HG03521 (cell line): ENCODE measurements at regions not wholly inside any gene's neighbourhood (a gene's known extent, or its start where the extent isn't known, plus 50 kb on each side); places are given as distances from the start of the nearest gene placed in this dataset.

Source experiments
- ATAC-seq: cut with Tn5 transposase; IDR thresholded peaks from one replicate; pipeline ENCODE4 v1.9.1; 2021; ENCODE audit warnings: mild to moderate bottlenecking, moderate library complexity; ENCODE audit not compliant: unreplicated experiment

DNA sequence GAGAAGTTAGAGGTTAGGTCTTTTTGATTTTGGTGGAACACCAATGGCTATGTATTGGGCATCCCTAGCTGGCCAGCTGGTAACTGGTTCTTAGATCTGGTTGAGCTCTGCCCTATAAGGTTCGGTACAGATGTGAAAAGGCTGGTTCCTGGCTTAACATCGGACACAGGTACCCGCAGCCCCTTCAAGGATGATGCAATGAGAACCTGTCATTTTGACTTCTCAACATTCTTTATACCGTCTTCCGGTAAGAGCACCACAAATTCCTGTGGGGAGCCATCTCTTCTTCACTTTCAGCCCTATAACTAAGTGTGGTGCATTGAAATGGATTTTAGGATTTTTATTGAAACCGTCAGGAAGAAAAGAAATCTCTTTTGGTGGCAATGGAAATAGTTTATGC lies 222.8 kb downstream of the ADAMTS9 start:
- ATAC-seq: no peak

DNA sequence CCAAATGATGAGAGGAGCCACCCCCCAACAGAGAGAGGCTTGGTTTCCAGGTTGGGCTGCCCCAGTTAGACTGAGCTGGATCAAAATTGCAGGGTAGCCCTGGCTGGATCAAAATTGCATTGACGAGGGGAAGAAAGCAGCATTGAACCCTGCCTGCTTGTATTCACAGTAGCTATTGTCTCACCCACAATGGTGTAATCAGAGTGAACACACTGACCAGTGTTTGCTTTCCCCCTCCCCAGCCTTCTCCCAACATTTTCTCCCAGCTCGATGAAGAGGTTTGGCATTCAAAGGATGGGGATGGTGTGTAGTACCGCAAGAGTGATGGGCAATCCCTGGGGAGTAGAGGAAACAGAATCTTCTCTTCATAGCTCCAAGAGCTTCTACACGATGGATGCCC lies 223.8 kb downstream of the ADAMTS9 start:
- no peak for ATAC-seq

DNA sequence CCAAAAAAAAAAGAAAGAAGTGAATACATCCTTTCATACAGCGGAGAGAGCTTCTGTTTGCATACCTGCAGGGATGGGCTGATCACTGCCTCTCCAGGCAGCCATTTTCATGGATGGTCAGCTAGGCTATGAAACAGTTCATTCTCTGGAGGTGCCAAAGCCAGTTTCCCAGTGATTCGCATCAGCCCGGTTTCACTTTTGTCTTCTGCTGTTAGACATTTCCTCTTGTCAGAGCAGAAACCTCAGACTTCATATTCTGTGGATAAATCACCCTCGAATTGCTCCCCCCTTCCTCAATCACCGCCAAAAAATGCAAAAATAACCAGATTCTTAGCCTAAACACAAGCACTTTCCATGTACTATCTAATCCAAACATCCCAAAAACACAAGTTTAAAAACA lies 225.6 kb downstream of the ADAMTS9 start:
- ATAC-seq: no peak

DNA sequence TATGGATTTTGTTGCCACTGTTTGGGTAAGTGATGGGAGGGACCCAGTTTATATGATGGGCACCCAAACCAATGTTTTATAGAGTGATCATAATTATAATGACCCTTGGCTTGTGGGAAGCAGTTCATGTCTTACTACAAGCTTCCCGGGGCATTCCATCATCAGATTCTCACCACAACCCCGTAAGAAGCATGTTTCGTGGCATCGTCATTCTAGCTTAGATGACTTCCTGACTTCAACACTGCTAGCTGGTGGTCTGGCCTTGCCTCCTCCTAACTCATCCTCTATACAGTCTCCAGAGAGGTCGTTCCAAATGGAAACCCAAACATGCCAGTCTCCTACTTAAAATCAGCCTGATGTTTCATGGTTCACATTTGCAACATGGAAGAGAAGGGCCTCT lies 226.9 kb downstream of the ADAMTS9 start:
- ATAC-seq: no peak

DNA sequence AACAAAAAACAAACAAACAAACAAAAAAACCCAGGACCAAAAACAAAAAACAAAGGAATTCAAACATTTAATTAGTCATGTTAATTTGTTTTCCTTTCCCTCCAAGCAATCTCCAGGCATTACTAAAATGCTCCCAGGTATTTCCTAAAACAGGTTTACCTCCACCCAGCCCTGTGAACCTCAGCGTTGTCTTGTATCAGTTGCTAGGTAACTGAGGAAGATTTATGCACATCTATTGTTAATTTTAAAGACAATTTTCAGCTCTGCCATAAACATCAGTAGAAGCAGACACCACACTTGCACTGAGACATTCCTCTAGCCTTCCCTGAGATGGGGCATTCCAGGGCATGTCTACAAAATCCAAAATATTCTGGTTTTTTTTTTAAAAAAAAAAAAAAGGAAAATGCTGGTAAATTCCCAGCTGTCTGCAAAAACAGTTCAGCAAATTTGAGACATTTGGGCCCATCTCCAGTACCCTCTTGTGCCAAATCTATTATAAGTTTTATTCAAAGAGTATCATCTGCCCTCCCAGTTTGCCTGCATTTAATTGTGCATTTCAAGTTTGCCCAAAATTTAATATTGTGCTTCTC lies 227.6 kb downstream of the ADAMTS9 start:
- ATAC-seq: no peak

DNA sequence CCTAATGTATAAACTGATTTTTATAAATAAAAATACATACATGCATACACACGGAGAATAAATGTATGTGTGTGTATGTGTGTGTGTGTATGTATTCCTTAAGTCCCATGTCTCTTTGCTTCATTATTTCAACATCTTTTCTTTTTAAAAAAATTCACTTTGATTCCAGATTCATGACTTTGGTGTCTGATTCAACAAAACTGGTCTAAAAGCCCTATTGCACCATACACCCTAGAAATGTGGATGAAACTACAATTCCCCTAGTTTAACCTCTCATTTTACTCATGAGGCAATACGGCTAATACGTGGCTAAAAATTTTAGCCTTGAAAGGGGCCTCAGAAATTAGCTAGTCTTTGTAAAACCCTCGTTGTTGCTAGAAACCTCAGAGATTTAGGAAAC lies 228.1 kb downstream of the ADAMTS9 start:
- ATAC-seq: no peak

DNA sequence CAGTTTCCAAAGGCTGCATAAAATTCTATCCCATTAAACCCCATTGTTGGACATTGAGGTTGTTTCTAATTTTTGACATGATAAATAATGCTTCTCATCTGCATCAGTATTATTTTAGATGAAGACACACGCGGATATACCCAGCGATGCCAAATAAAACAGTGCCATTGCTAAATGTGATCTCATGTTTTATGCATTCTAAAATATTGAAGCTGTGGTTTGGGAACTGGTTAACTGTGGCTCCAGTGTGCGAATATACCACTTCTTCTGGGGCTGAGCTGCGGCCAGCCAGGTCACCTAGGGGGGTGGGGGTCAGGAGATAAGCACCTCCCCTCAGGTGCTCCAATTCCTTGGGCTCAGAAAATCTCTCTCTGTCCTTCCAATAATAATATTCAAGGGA lies 230.0 kb downstream of the ADAMTS9 start:
- no peak for ATAC-seq

DNA sequence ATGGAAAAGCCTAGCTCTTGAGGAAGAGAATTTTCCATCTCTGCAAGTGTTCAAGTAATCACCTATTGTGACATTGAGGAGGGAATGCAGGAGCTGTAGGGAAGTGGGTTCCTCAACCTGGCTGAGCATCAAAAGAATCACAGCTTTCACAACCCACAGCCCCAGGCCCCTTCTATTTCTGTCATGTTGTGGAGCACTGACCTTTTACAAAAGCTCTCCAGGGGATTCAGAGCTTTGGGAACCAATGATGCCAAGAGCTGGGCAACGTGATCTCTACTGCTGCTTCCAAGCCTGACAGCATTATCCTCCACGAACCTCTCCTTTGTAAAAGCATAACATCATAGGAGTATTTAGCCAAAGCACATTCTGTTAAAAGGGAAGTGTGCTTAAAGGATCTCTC lies 231.1 kb downstream of the ADAMTS9 start:
- ATAC-seq: no peak

DNA sequence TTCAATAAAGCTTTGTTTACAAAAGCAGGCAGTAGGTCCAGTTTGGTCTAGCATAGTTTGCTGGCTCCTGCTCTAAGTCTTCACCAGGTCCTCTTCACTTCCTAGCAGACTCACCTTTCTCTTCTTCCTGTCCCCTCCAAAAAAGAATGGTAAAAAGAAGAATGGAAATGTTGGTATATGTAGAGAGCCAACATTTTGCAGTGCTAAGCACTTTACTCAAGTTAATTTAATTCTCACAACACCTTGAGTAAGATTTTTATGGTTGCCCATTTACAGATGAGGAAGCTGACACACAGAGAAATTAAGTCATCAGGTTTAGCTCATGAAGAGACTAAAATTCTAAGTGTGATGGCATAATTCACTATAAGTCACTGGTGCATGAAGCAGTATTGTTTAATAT lies 230.1 kb upstream of the PRICKLE2 start:
- ATAC-seq: no peak

DNA sequence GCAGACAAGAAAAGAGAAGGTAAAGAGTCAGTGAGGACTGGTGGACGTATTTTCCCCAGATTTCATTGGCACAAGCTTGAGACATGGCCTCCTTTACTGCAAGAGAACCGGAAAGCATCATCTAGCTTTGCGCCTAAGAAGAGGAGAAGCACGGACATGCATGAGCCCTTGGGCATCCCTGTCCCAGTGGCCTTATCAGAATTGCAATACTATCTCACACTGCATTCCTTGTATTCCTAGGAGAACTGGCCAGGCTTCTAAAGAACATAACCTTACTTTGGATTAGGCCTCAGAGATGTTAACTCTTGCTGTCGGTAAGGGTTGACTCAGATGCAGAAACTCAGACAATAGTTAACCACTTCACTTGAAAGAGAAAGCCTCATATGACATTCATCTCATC lies 229.5 kb upstream of the PRICKLE2 start:
- no peak for ATAC-seq

DNA sequence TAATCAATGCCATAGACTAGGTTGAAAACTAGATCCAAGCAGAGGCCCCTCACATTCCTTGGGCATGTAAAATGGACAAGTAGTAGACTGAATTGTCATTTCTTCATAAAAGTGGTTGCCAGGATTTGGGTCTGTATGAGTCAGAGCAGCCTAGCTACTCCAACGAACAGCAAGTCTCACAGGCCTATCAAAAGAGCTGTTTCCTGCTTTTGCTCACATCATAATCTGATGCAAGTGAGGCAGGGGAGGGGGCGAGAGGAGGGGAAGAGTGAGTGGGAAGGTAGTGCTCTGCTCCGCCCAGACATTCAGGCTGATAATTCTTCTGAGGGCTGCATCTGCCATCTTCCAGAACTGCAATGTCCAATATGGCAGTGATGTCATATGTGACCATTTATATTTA lies 228.9 kb upstream of the PRICKLE2 start:
- no peak for ATAC-seq

DNA sequence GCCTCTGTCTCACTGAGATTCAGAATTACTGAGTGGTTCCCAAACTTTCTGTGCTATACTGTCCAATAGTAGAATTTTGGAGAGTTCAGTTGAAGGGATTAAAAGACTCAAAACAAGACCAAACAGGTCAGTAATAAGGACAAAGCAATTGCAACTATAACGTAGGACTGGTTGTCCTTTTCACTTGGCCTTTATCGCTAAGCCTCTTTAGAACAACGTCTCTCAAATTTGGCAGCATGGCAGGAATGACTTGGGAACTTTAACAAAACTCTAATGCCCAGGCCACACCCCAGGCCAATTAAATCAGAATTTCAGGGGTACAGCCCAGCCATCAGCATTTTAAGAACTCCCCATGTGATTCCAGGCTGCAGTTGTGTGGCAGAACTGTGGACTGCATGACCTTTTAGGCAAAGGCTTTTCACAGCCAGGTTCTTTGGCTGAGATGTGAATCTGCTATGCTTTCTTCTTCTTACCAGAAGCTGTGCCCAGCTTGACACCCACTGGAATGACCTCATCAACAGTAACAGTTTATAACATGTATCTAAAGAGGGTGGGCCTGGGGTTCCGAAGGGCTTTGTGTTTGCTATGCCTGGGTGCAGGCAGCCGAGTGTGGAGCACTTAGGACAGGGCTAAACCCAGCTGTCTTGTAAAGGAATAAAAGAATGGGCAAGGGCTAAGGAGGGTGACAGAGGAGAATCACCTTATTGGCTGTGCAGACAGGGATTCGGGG lies 226.2 kb upstream of the PRICKLE2 start:
- ATAC-seq: no peak

DNA sequence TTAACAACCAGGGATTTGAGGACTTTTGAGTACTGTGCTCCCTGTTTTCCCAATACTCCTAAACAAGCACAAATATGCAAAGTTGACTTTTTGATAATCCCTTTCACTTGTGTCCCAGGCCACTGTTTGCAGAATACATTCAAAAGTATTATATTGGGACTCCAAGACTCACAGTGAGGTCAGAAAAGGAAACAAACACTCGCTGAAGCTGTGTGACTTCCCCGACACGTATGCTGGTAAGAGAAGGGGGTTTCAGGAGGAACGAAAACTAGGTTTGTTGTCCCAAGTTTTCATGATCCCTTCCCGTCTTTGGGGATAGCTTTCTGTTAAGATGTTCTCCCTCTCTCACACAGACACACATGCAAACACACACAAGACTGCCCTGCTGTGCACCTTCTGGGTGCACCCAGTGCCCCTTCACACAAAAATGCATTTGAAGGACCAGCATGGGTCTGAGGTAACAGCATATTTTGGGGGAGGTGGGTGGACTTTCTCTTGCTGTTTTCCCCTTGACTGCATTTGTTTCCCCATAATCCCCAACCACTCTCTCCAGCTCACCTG lies 225.2 kb upstream of the PRICKLE2 start:
- ATAC-seq: no peak

DNA sequence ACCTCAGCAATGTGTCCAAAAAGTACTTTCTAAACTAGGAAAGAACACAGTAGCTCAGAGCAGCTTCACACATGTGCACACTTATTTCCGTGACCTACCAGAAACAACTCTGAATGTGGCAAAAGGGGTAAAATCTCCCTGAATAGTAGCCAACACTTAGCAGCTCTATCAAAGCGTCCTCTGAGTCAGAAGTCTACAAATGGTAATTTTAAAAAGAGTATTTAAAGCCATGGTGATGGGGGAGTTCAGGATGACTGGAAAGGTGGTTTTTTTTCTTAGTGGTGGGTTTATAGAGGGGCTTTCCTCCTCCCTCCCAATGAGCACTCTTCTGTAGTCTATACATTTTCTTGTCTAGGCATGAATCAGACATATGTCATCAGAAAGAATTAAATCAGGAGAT lies 223.8 kb upstream of the PRICKLE2 start:
- ATAC-seq: no peak

DNA sequence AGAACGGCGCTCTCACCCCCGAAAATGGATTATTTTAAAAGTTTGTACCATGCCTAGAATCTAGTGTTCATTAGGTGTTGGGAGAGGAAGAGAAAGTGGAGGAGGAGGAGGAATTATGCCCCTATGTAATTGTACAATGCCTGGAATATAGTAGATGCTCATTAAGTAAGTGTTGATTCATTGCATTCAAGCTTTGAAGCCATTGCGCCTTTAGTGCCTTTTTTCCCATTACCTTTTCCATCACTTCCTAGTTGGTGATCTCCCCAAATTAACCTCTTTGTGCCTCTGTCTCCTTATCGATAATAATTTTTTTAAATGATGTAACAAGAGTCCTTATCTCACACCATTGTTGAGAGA lies 220.7 kb upstream of the PRICKLE2 start:
- ATAC-seq: no peak

DNA sequence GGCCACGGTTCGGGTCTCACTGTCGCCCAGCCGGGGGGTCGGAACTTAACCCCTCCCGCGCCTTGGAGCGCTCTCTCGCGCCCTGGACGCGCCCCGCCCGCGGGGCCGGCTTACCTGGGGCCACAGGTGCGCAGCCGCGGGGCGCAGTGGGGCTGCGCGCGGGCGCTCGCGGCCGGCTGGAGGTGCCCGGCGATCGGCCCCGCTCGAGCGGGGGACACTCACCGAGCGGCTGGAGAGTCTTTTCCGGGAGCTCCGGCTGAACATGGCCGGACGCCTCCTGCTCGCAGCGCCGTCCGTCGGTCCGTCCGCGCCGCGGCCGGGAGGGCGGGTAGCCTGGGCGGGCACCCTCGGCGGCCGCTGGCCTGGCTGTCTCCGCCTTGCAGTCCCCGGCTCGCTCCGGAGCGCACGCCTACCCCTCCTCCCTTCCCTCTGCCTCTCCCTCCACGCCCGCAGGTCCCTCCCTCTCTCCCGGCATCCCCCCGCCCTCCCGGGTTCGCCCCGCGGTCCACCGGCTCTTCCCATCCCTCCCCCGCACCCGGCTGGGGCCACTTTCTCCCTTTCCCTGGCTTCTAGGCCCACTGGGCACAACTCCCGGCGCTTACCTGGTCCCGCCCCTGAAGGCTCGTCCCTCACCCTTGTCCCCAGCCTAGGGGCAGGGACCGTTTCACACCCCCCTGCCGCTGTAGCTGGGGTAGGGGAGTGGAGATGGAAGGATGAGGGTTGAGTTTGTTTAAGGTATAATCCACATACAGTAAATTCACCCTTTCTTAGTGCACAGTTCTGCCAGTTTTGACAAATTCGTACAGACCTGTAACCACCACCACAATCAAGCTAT lies 220.1 kb upstream of the PRICKLE2 start:
- ATAC-seq: no peak

DNA sequence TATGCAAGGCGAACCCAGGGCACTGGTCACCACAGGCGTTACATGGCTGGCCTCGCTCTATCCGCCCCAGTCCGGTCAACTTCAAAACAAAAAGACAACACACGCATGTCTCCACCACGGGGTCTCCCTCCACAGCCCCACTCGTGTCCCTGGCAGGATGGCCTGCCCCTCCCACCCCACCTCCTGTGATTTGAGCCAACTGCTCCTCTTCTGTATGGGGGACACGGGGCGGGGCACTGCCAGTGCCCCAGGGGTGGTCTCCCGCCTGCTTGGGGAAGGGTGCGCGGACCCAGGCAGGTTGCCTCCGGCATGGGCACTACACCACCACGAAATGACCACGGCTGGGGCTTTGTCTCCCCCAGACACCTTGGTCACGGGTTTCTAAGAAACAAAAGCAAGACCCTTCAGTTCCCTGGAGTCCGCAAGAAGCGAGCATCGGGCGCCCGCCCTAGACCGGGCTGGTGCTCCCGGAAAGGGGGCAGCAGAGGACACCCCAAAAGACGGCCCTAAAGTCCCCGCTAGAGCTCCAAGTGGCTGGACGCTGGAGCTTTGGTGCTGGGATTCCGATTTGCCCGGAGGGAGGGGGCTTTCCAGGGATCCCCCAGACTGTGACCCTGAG lies 219.3 kb upstream of the PRICKLE2 start:
- no peak for ATAC-seq

DNA sequence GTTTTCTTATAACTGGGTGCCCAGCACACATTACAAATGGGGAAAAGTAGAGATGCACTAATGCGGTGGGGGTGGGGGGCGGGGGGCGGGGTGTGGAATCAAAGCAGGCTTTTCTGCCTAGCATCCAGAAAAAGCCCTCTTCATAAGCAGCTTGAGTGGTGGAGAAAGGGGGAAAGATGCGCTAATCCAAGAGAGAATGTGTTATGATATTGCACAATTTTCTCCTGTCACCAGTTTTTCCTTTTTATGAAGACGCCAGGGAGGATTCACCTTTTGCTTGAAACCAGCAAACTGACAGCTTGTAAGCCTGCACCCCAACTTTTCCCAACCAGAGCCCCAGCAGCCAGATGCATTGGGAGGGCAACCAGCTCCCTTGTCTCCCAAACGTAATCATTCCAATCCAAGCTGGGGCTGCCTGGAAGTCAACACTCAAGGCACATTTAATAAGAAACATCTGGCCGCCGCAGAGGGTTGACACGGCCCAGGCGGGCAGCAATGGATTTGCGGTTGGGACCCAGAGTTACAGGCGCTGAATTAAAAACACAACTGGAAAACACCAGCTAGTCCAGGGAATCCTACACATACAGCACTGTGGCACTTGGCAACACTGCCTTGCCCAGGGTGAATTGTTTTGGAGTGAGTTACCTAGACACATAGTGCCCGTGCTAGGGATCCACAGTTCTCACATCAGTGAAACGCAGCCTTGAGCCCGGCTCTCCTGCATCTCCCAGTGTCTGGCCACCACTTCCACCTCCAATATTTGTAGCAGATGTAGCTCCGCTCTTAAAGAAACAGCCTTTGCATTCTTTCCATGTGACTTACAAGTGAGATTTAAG lies 218.5 kb upstream of the PRICKLE2 start:
- no peak for ATAC-seq

DNA sequence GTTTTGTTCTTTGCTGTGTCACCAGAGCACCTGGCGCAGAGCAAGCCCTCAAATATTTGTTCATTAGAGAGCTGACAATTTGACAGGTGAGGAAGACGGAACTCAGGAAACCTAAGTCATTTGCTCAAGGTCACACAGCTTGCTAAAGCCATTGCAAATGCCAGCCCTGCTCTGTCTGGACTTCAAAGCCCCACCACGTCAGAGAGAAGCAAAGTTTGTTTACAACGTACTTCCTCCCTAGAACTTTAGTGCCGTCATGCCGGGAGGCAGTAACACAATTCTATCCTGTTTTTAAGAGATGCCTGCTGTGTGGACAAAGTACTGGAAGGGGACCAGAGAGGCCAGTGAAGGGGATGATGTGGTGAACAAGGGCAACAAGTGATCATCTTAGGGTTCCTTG lies 216.6 kb upstream of the PRICKLE2 start:
- ATAC-seq: no peak

DNA sequence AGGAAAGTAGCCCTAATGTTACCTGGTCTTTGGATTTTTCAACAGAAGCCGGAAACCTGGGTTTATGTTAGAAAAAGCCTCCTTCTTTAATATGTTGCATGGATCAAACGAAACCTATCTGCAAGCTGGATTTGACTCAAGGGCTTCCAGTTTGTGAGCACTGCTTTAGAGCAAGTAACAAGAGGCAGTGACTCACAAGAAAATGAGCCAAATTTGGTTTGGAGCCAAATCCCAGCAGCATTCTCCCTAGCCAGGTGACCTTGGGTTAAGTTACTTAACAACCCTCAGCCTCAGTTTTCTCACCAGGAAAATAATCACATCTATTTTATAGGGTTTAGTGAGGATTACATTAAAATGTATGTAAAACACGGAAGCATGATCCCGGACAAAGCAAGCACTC lies 215.2 kb upstream of the PRICKLE2 start:
- ATAC-seq: no peak

DNA sequence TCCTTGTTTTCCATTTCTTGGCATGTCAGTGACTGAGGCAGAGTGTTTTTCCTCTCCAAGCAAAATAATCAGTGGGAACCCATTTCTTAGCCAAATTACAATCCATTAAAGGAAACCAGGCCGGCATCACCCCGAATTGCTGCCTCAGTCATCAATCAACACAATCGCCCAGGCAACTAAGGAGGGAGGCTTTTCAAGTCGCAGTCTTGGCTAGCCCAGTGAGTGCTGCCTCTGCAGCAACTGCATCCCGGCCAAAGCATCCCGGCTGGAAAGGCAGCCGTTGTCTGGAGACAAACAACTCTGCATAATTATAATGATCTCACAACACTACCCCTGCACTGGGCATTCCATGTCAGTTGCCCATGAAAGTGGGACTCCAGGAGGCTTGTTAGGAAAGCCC lies 213.5 kb upstream of the PRICKLE2 start:
- ATAC-seq: no peak
